Activated CD4-positive, alpha-beta memory T cell treated with anti-CD3 and anti-CD28 coated beads, Interleukin-2, amount 10 ng/mL, durations not matched to agents 7 days and 5 days (primary cell): ENCODE measurements at regions not wholly inside any gene's neighbourhood (a gene's known extent, or its start where the extent isn't known, plus 50 kb on each side); places are given as distances from the start of the nearest gene placed in this dataset.
"Not testable (repeated sequence)": the region's sequence is repeated elsewhere in the genome, so short reads cannot be mapped to it uniquely, and the experiment has no call there.

Source experiments
- CTCF ChIA-PET: fragments of 350-600 bp; sonication (Branson Sonifier 250); formaldehyde crosslinking; loops from one replicate; lab custom pipeline; 2021; ENCODE audit warnings: antibody characterized with exemption, inconsistent platforms; lab: Charles Lee
- POLR2A ChIA-PET: fragments of 350-600 bp; sonication (Branson Sonifier 250); formaldehyde crosslinking; loops from one replicate; lab custom pipeline; 2021; ENCODE audit warnings: antibody characterized with exemption; lab: Charles Lee
- DNase-seq: peaks from one replicate; pipeline ENCODE4 v3.0.0-alpha.2; 2020
- H3K27ac Mint-ChIP-seq: one replicate; pipeline ENCODE4 v1.8.0; 2021; ENCODE audit warnings: mild to moderate bottlenecking, mixed read lengths
- H3K27me3 Mint-ChIP-seq: one replicate; pipeline ENCODE4 v1.8.0; 2021; ENCODE audit warnings: mixed read lengths
- H3K36me3 Mint-ChIP-seq: one replicate; pipeline ENCODE4 v1.8.0; 2021; ENCODE audit warnings: low read depth, mixed read lengths
- H3K4me1 Mint-ChIP-seq: one replicate; pipeline ENCODE4 v1.8.0; 2021; ENCODE audit warnings: mixed read lengths
- H3K4me3 Mint-ChIP-seq: one replicate; pipeline ENCODE4 v1.8.0; 2021; ENCODE audit warnings: mild to moderate bottlenecking, mixed read lengths
- H3K9me3 Mint-ChIP-seq: one replicate; pipeline ENCODE4 v1.8.0; 2021; ENCODE audit warnings: mixed read lengths

DNA sequence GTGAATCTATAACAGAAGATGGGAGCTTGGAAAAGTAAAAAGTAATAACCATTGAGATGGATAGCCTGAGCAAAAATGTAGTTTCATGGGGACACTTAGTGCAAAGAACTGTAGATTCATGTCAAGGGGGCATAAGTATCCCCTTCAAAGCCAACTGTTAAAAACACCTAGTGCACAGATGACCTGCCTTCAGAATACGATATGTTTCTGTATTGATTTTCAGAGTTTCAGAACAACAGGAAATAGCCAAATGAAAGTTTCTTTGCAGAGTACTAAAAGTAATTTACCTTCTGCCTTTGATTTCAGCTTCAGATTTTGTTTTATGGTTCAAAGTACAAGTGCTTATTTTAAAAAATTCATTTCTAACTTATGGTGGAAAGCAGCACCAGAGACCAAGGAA lies 593.1 kb downstream of the TTLL7 start:
- H3K36me3 Mint-ChIP-seq, result not testable (repeated sequence)

DNA sequence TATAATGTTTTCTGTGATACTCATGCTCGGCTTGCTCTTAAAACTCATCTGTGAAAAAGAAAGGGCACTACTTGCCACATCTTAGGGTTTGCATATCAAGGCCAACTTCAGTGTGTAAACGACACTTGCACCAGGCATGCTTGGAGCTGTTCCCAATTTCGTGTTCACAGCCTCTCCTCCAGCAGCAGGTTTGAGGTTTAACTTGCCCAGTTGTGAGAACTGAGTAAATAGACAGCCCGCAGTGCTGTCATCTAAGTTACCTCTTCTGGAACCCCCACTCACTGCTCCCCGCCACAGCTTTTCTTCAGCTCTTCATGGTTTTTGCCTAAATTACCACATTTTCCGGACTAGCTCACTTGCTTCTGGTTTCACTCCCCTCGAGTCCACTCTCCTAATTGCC lies 595.4 kb downstream of the TTLL7 start:
- H3K36me3 Mint-ChIP-seq, H3K9me3 Mint-ChIP-seq, POLR2A ChIA-PET, CTCF ChIA-PET, H3K4me3 Mint-ChIP-seq, H3K27me3 Mint-ChIP-seq, DNase-seq, H3K27ac Mint-ChIP-seq, H3K4me1 Mint-ChIP-seq: not testable (repeated sequence)

More for the DNA sequence above, 593.1 kb downstream of the TTLL7 start:
- H3K4me1 Mint-ChIP-seq, CTCF ChIA-PET, H3K9me3 Mint-ChIP-seq, H3K27ac Mint-ChIP-seq, POLR2A ChIA-PET, H3K27me3 Mint-ChIP-seq, DNase-seq, H3K4me3 Mint-ChIP-seq: not testable (repeated sequence)

DNA sequence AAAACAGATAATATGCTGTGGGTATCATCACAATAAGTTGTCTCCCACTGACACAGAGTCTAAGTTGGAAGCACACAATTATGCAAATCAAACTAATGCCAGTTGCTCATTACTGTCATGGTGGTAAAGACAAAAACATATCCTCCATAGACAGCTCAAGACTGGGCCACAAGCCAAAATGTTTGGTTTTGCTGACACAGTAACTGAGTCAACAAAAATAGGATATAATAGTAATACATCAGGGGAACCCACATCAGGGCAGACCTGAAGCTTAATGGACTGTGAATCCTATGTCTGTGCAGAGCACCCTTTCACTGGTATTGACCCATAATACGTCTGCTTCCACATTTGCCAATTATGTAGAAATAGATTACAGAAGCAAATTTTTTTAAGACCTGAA lies 597.8 kb downstream of the TTLL7 start:
- H3K4me3 Mint-ChIP-seq, H3K36me3 Mint-ChIP-seq, H3K9me3 Mint-ChIP-seq, POLR2A ChIA-PET, DNase-seq, H3K27me3 Mint-ChIP-seq, H3K4me1 Mint-ChIP-seq, H3K27ac Mint-ChIP-seq, CTCF ChIA-PET: not testable (repeated sequence)

DNA sequence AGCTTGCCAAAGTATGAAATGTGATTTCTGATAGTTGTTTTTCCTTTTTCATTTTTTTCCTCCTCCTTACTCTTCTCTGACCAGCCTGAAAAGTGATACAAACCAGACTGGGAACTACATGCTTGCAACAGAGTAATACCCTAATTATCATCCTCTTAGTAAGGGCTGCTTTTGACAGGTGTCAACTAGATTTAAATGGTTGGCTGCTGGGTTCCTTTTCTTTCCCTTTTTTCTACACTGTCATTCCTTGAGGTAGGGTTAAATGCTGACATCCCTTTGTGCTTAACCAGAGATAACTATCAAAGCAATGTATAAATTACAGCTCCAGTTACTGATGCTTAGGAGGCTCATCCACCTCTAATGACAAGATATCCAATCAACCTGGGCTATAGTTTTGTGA lies 598.8 kb downstream of the TTLL7 start:
- H3K27ac Mint-ChIP-seq, H3K27me3 Mint-ChIP-seq, H3K36me3 Mint-ChIP-seq, CTCF ChIA-PET, DNase-seq, H3K4me3 Mint-ChIP-seq, H3K4me1 Mint-ChIP-seq, H3K9me3 Mint-ChIP-seq, POLR2A ChIA-PET: not testable (repeated sequence)

DNA sequence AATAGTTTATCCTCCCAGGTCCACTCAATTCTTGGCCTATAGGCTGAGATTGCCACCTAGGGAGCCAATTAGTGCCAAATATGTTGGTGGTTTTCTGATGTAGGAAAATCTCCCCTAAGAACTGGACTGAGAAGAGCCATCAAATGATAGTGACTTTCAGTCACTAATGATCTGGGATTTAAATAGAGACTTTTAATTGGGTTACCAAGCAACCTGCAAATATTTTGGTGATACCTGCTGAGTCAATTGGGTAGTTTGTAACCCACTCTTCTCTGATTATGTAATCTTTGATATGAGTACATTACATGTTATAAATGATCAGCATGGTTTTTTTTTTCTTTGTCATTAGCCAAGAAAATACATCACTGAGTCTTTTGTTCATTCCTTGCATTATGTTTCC lies 600.8 kb downstream of the TTLL7 start:
- H3K36me3 Mint-ChIP-seq, H3K27ac Mint-ChIP-seq, CTCF ChIA-PET, H3K4me3 Mint-ChIP-seq, POLR2A ChIA-PET, DNase-seq, H3K4me1 Mint-ChIP-seq, H3K27me3 Mint-ChIP-seq, H3K9me3 Mint-ChIP-seq: not testable (repeated sequence)

DNA sequence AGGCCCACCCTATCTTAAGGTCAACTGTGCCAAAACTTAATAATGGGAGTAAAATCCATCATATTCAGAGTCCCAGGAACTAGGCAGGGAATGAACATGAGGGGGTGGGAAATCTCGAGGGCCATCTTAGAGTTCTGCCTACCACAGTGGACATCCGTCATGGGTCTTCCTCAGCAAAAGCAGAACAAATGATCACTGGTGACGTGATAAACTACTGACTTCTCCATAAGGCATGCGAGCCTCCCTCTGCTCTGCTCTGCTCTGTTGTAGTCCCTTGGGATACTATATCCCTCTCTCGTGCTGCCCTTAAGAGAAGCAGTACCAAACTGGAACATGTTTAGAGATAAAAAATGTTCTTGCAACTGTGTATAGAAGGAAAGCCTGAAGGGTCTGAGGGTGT lies 603.8 kb downstream of the TTLL7 start:
- H3K4me1 Mint-ChIP-seq, H3K27me3 Mint-ChIP-seq, DNase-seq, H3K4me3 Mint-ChIP-seq, POLR2A ChIA-PET, H3K9me3 Mint-ChIP-seq, H3K36me3 Mint-ChIP-seq, CTCF ChIA-PET, H3K27ac Mint-ChIP-seq: not testable (repeated sequence)

DNA sequence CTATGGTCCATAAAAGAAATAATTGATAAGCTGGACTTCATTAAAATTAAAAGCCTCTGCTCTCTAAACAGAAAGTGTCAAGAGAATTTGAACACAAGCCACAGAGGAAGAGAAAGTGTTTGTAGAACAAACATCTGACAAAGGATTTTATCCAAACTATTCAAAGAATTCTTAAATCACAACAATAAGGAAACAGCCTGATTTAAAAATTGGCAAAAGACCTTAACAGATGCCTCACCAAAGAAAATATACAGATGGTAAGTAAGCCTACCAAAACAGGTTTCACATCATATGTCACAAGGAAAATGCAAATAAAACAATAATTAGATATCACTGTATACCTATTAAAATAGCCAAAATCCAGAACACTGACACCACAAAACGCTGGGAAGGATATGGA lies 612.0 kb downstream of the TTLL7 start:
- H3K4me3 Mint-ChIP-seq, DNase-seq, H3K27me3 Mint-ChIP-seq, H3K27ac Mint-ChIP-seq, CTCF ChIA-PET, H3K36me3 Mint-ChIP-seq, H3K9me3 Mint-ChIP-seq, POLR2A ChIA-PET, H3K4me1 Mint-ChIP-seq: not testable (repeated sequence)

DNA sequence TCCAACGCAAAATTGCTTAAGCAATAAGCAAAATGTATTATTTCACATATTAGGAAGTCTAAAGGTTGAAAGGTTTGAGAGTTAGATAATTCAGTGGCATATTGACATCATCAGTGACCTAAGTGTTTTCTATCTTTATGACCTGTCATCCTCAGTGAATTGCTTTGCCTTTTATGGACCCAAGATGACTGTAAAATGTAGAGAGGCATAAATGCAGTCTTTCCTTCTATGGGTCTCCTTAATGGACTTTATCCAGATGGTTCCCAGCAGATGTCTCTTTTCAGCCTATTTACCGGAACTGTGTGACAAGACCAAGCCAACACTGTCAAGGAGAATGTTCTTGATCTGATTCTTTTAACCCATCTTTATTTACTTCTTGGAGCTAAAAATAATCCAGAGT lies 615.8 kb downstream of the TTLL7 start:
- H3K4me1 Mint-ChIP-seq, H3K27me3 Mint-ChIP-seq, H3K4me3 Mint-ChIP-seq, CTCF ChIA-PET, H3K36me3 Mint-ChIP-seq, H3K27ac Mint-ChIP-seq, H3K9me3 Mint-ChIP-seq, DNase-seq, POLR2A ChIA-PET: not testable (repeated sequence)

DNA sequence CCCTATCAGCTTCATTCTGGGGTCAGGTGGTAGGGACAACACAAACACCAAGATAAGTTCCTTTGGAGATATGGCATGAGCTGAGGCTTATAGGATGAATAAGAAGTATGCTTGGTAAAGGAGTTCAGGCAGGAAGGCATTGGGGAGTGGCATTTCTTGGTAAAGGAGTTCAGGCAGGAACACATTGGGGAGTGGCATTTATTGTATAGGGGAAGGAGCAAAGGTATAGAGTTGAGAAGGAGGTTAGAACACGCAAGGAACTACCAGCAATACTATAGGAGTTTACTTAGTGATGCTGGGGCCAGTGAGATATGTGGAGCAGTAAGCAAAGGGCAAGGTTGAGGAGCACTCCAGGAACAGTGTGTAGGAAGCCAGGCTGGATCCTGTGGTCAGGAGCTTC lies 625.9 kb downstream of the TTLL7 start:
- POLR2A ChIA-PET, DNase-seq, H3K36me3 Mint-ChIP-seq, H3K27ac Mint-ChIP-seq, H3K27me3 Mint-ChIP-seq, CTCF ChIA-PET, H3K9me3 Mint-ChIP-seq, H3K4me3 Mint-ChIP-seq, H3K4me1 Mint-ChIP-seq: not testable (repeated sequence)

DNA sequence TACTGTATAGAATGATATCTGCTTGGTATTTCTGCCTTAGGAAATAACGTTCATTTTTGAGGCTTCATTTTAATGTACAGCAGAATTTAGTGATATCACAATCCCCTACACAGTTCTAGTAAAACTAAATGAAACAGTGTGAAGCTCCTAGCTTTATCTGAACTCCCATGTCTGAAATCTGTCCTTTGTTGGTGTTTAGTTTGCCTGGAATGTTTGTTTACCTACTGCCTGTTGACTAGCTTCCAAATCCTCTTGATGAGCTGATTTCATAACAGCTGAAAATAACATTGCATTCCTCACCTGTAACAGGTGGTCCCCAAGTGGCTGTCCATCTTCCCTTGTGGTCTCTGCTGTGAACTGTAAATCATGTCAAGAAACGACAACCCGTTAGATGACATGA lies 629.1 kb downstream of the TTLL7 start:
- not testable (repeated sequence) for H3K27me3 Mint-ChIP-seq

DNA sequence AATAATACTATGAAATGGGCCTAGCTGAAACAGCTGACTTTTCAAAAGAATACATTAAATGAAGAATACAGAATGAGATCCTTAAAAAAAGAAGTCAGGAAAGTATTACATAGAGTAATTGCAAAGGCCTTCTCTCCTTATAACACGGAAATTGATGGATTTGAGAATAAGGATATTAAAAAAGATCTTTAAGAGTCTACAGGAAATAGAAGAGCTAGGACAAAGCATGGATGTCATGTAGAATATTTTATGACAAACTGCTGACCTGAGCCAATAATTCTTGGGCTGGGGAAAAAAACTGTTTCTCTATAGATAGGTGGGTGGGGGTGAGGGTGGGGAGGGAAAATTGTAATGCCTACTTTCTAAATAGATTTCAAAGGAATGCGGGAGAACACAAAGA lies 633.6 kb downstream of the TTLL7 start:
- H3K36me3 Mint-ChIP-seq, CTCF ChIA-PET, H3K9me3 Mint-ChIP-seq, H3K4me1 Mint-ChIP-seq, POLR2A ChIA-PET, H3K27me3 Mint-ChIP-seq, H3K27ac Mint-ChIP-seq, DNase-seq, H3K4me3 Mint-ChIP-seq: not testable (repeated sequence)

More for the DNA sequence above, 629.1 kb downstream of the TTLL7 start:
- H3K9me3 Mint-ChIP-seq, POLR2A ChIA-PET, H3K4me1 Mint-ChIP-seq, H3K36me3 Mint-ChIP-seq, CTCF ChIA-PET, H3K27ac Mint-ChIP-seq, H3K4me3 Mint-ChIP-seq, DNase-seq: not testable (repeated sequence)

DNA sequence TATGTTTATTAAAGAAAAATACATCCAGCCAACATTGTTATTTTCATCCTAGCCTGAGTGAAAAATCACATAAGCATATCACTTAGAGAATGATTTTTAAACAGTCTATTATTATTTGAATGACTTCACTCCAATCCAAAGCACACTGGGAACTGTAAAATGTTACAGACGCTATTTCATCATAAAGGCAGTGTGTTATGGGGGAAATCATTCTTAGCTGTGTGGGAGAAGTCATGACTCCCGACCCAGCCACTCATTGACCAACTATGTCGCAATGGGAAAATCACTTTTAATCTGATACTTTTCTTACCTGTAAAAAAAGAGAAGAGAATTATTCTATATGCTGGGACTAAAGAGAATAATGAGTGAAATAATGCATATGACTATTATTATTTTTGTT lies 653.6 kb downstream of the TTLL7 start:
- POLR2A ChIA-PET, H3K9me3 Mint-ChIP-seq, H3K4me3 Mint-ChIP-seq, H3K27ac Mint-ChIP-seq, H3K36me3 Mint-ChIP-seq, H3K27me3 Mint-ChIP-seq, CTCF ChIA-PET, DNase-seq, H3K4me1 Mint-ChIP-seq: not testable (repeated sequence)

DNA sequence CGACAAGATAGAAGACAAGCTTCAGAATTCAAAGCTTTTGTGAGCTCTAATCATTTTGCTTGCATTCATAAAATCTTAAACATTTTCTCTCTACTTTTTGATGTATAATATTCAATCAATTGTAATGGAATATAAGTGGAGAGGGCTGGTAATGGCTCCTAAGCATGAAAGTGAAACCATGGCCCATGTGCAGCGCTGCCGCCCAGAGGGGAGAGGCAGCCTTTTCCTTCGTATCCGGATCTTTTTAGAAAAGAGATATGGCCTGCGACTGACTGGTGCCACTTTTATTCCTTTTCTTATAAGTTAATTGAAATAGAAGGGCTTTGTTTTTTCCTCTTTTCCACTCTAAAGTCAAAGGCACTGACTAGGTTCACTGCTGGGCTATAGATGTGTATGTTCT lies 655.2 kb downstream of the TTLL7 start:
- H3K27ac Mint-ChIP-seq, H3K9me3 Mint-ChIP-seq, POLR2A ChIA-PET, H3K36me3 Mint-ChIP-seq, H3K4me3 Mint-ChIP-seq, H3K4me1 Mint-ChIP-seq, H3K27me3 Mint-ChIP-seq, CTCF ChIA-PET, DNase-seq: not testable (repeated sequence)

DNA sequence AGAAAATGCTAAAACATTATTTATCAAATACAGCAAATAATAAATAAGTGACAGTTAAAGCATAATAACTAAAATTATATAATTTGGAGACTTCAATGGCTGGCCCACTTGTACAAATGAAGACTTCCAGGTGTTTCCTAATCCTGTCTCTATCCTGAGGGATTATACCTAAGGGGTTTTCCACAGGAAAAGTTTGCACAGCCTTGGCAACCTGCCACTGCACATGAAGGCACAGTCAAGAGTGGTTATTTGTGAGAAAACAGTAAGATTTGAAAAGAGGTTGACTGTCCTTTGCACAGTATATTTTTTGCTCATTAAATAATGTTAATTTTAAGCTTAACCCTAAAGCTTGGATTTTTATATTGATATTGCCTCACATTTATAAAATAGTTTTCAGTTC lies 655.9 kb downstream of the TTLL7 start:
- H3K27ac Mint-ChIP-seq, H3K27me3 Mint-ChIP-seq, H3K36me3 Mint-ChIP-seq, CTCF ChIA-PET, POLR2A ChIA-PET, H3K4me3 Mint-ChIP-seq, DNase-seq, H3K4me1 Mint-ChIP-seq, H3K9me3 Mint-ChIP-seq: not testable (repeated sequence)

DNA sequence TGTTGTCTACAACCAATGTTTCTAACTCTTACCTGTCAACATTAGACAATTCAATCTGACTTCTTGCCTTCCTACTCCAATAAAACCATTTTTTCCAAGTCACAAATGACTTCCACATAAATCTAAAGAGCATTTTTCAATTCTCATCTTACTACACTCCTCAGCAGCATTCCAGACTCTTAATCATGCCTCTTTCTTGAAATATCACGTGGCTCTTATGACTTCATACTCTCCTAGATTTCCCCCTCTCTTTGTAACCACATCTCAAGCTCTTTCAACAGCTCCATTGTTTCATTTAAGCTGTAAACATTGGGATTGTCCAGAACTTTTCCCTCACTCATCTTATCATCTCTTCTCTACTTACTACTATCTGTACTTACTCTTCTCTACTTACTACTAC lies 666.6 kb downstream of the TTLL7 start:
- POLR2A ChIA-PET, H3K4me1 Mint-ChIP-seq, H3K9me3 Mint-ChIP-seq, H3K36me3 Mint-ChIP-seq, H3K27me3 Mint-ChIP-seq, H3K27ac Mint-ChIP-seq, DNase-seq, CTCF ChIA-PET, H3K4me3 Mint-ChIP-seq: not testable (repeated sequence)
